ENCODE measurements at regions not wholly inside any gene's neighbourhood (a gene's known extent, or its start where the extent isn't known, plus 50 kb on each side); places are given as distances from the start of the nearest gene placed in this dataset.

- H3K9me3 Mint-ChIP-seq: no peaks in the 10 kb centered on the region
- no peak overlapping the region for H3K27ac Mint-ChIP-seq
- H3K27me3 Mint-ChIP-seq (ENCODE audit: insufficient read depth): peaks cover 4% of the 10 kb centered on the region; the same call in 1 of the 2 replicates
- H3K4me3 Mint-ChIP-seq: no peak overlapping the region
- peaks cover 40% of the 10 kb centered on the region for H3K4me1 Mint-ChIP-seq (ENCODE audit: low read depth)
- TF ChIP-seq, protein P1, sequence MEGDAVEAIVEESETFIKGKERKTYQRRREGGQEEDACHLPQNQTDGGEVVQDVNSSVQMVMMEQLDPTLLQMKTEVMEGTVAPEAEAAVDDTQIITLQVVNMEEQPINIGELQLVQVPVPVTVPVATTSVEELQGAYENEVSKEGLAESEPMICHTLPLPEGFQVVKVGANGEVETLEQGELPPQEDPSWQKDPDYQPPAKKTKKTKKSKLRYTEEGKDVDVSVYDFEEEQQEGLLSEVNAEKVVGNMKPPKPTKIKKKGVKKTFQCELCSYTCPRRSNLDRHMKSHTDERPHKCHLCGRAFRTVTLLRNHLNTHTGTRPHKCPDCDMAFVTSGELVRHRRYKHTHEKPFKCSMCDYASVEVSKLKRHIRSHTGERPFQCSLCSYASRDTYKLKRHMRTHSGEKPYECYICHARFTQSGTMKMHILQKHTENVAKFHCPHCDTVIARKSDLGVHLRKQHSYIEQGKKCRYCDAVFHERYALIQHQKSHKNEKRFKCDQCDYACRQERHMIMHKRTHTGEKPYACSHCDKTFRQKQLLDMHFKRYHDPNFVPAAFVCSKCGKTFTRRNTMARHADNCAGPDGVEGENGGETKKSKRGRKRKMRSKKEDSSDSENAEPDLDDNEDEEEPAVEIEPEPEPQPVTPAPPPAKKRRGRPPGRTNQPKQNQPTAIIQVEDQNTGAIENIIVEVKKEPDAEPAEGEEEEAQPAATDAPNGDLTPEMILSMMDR (IDR thresholded peaks at IDR 0.05): no peak
- no peak for DNase-seq
- peaks cover 5% of the 10 kb centered on the region; the same call in 1 of the 2 replicates for H3K36me3 Mint-ChIP-seq (ENCODE audit: low read depth)
These were observed 104.2 kb upstream of the TIAM2 start for GRCh38 chr6:154890874-154891273.

- TF ChIP-seq, protein P1 (IDR thresholded peaks at IDR 0.05): no peak
- H3K4me3 Mint-ChIP-seq: no peak overlapping the region
- H3K9me3 Mint-ChIP-seq: no peaks in the 10 kb centered on the region
- no peak for DNase-seq
- peaks cover 5% of the 10 kb centered on the region; the same call in 1 of the 2 replicates for H3K36me3 Mint-ChIP-seq (ENCODE audit: low read depth)
- H3K27me3 Mint-ChIP-seq (ENCODE audit: insufficient read depth): peaks cover 4% of the 10 kb centered on the region
- peaks cover 36% of the 10 kb centered on the region for H3K4me1 Mint-ChIP-seq (ENCODE audit: low read depth)
- H3K27ac Mint-ChIP-seq: no peak overlapping the region
These were observed 103.2 kb upstream of the TIAM2 start for GRCh38 chr6:154891901-154892300.

DNA sequence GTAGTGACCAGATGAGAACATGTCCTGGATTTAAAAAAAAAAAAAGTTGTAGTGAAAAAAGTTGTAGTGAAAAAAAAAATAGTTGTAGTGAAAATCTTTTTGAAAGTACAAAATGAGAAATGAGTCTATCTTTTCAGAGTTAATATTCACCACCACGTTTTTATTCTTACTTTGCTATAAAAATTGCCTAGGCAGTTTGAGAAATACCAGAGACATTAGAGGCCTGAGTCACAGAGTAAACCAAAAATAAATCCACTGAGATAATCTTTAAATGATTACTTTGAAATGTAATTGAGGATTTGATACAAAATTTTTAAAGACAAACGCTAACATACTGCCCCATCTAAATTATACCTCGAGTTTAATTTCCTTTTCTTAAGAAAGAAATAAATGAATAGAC lies 101.2 kb upstream of the TIAM2 start:
- peak; percentile 35 for DNase-seq
- no peaks in the 10 kb centered on the region for H3K9me3 Mint-ChIP-seq
- TF ChIP-seq, protein P1 (IDR thresholded peaks at IDR 0.05): no peak
- H3K4me1 Mint-ChIP-seq (ENCODE audit: low read depth): peaks cover 32% of the 10 kb centered on the region
- H3K27ac Mint-ChIP-seq: peak overlapping the region; percentile 81
- H3K36me3 Mint-ChIP-seq (ENCODE audit: low read depth): peaks cover 5% of the 10 kb centered on the region; the same call in 1 of the 2 replicates
- H3K4me3 Mint-ChIP-seq: peak overlapping the region; percentile 79
- H3K27me3 Mint-ChIP-seq (ENCODE audit: insufficient read depth): peaks cover 4% of the 10 kb centered on the region

- H3K4me3 Mint-ChIP-seq: no peak overlapping the region
- TF ChIP-seq, protein P1 (IDR thresholded peaks at IDR 0.05): no peak
- no peaks in the 10 kb centered on the region for H3K9me3 Mint-ChIP-seq
- DNase-seq: no peak
- peaks cover 5% of the 10 kb centered on the region; the same call in 1 of the 2 replicates for H3K36me3 Mint-ChIP-seq (ENCODE audit: low read depth)
- peaks cover 32% of the 10 kb centered on the region for H3K4me1 Mint-ChIP-seq (ENCODE audit: low read depth)
- H3K27me3 Mint-ChIP-seq (ENCODE audit: insufficient read depth): no peaks in the 10 kb centered on the region; the same call in none of the 2 replicates
- H3K27ac Mint-ChIP-seq: no peak overlapping the region; the same call in 1 of the 2 replicates
These were observed 100.2 kb upstream of the TIAM2 start for GRCh38 chr6:154894902-154895301.

GRCh38 chr6:154895841-154896240 lies 99.3 kb upstream of the TIAM2 start:
- H3K27ac Mint-ChIP-seq: no peak overlapping the region
- H3K9me3 Mint-ChIP-seq: no peaks in the 10 kb centered on the region
- TF ChIP-seq, protein P1 (IDR thresholded peaks at IDR 0.05): no peak
- DNase-seq: no peak
- no peak overlapping the region for H3K4me3 Mint-ChIP-seq
- peaks cover 1% of the 10 kb centered on the region for H3K27me3 Mint-ChIP-seq (ENCODE audit: insufficient read depth)
- peaks cover 32% of the 10 kb centered on the region for H3K4me1 Mint-ChIP-seq (ENCODE audit: low read depth)
- H3K36me3 Mint-ChIP-seq (ENCODE audit: low read depth): peaks cover 5% of the 10 kb centered on the region; the same call in 1 of the 2 replicates

DNA sequence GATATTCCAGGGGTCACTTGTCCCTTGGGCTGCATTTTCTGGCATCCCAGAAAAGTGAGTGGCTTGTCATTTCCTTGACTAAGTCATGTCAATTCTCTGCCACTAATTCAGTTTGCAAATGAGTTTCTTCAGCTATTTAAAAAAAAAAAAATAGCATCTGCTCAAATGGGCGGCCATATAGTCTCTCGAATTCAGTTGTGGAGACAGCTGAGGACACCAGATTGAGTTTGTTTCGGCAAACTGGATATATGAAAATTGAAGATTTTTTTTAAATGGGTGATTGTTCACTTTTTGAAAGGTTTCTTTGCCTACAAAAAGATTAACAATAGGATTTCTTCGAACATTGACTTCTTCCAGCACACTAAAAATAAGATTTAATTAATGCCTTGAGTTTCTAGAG lies 96.3 kb upstream of the TIAM2 start:
- Mint-ChIP-seq H3K4me1 (ENCODE audit: low read depth) (peaks cover 12% of the 10 kb centered on the region), H3K9me3 (no peaks in the 10 kb centered on the region), H3K27me3 (ENCODE audit: insufficient read depth) (peaks cover 1% of the 10 kb centered on the region), H3K4me3 (no peak overlapping the region), H3K36me3 (ENCODE audit: low read depth) (peaks cover 5% of the 10 kb centered on the region; the same call in 1 of the 2 replicates), H3K27ac (no peak overlapping the region)
- DNase-seq: no peak
- TF ChIP-seq, protein P1 (IDR thresholded peaks at IDR 0.05): no peak
